H1 (cell line): ENCODE measurements at regions not wholly inside any gene's neighbourhood (a gene's known extent, or its start where the extent isn't known, plus 50 kb on each side); places are given as distances from the start of the nearest gene placed in this dataset.

ENCODE experiments used
- NRF1 ChIP-seq: IDR thresholded peaks from 2 replicates; pipeline ENCODE4 v1.6.1; 2011; ENCODE audit warnings: mild to moderate bottlenecking, low read depth, low read length, improper control_type of control experiment
- RNF2 ChIP-seq: fragments of 200-900, 300-1000 bp; sonication (generic); IDR thresholded peaks from 2 replicates; pipeline ENCODE4 v1.7.1; 2016; ENCODE audit warnings: borderline replicate concordance, low read depth, mild to moderate bottlenecking, antibody characterized with exemption, low read length; ENCODE audit not compliant: poor library complexity, severe bottlenecking; ENCODE audit errors: missing control alignments
- SRF ChIP-seq: IDR thresholded peaks from 2 replicates; pipeline ENCODE4 v1.6.1; 2011; ENCODE audit warnings: mild to moderate bottlenecking, low read depth, low read length, moderate library complexity

GRCh38 chr6:34617231-34617630, 61.1 kb upstream of the SPDEF start (continued):
- TF ChIP-seq RNF2: no peak
- TF ChIP-seq NRF1: no peak
- no peak for TF ChIP-seq SRF
